GM21723 (cell line): ENCODE measurements at regions not wholly inside any gene's neighbourhood (a gene's known extent, or its start where the extent isn't known, plus 50 kb on each side); places are given as distances from the start of the nearest gene placed in this dataset.

Source experiments
- ATAC-seq: cut with Tn5 transposase; IDR thresholded peaks from one replicate; pipeline ENCODE4 v1.9.1; 2021; ENCODE audit warnings: mild to moderate bottlenecking, moderate library complexity; ENCODE audit not compliant: unreplicated experiment

- no peak for ATAC-seq
Observed at GRCh38 chr2:62447411-62447810, 58.6 kb downstream of the TMEM17 start.

GRCh38 chr2:62446491-62446890 is 59.5 kb downstream of the TMEM17 start:
- ATAC-seq, result no peak

- no peak for ATAC-seq
Observed at GRCh38 chr2:62443886-62444285, 62.1 kb downstream of the TMEM17 start.

- ATAC-seq, result no peak
Observed at GRCh38 chr2:62443471-62443870, 62.5 kb downstream of the TMEM17 start.

- ATAC-seq, result no peak
Observed at GRCh38 chr2:62441824-62442223, 64.2 kb downstream of the TMEM17 start.

GRCh38 chr2:62441421-62441820 is 64.6 kb downstream of the TMEM17 start:
- no peak for ATAC-seq

GRCh38 chr2:62440281-62440946 is 65.6 kb downstream of the TMEM17 start:
- ATAC-seq, result no peak

- no peak for ATAC-seq
Observed at GRCh38 chr2:62439425-62439824, 66.6 kb downstream of the TMEM17 start.

GRCh38 chr2:62437785-62438184 is 68.2 kb downstream of the TMEM17 start:
- ATAC-seq, result no peak

GRCh38 chr2:62435720-62436119 is 70.3 kb downstream of the TMEM17 start:
- peak; percentile 94 for ATAC-seq

- no peak for ATAC-seq
Observed at GRCh38 chr2:62432407-62432806, 73.6 kb downstream of the TMEM17 start.

GRCh38 chr2:62431512-62431911 is 74.5 kb downstream of the TMEM17 start:
- no peak for ATAC-seq

GRCh38 chr2:62430146-62430545 is 75.8 kb downstream of the TMEM17 start:
- ATAC-seq, result no peak

GRCh38 chr2:62427146-62427545 is 78.8 kb downstream of the TMEM17 start:
- ATAC-seq, result no peak

GRCh38 chr2:62426154-62426912 is 79.7 kb downstream of the TMEM17 start:
- no peak for ATAC-seq

- no peak for ATAC-seq
Observed at GRCh38 chr2:62425684-62426083, 80.3 kb downstream of the TMEM17 start.

GRCh38 chr2:62424899-62425298 is 81.1 kb downstream of the TMEM17 start:
- ATAC-seq, result no peak

GRCh38 chr2:62423883-62424458 is 82.0 kb downstream of the TMEM17 start:
- ATAC-seq, result no peak

GRCh38 chr2:62423235-62423634 is 82.8 kb downstream of the TMEM17 start:
- no peak for ATAC-seq

- ATAC-seq, result peak; percentile 9
Observed at GRCh38 chr2:62415518-62415917, 90.5 kb downstream of the TMEM17 start.

- peak; percentile 80 for ATAC-seq
Observed at GRCh38 chr2:62415019-62415431, 91.0 kb downstream of the TMEM17 start.

GRCh38 chr2:62413116-62413663 is 92.8 kb downstream of the TMEM17 start:
- no peak for ATAC-seq
